Hepatocyte (in vitro differentiated cells): ENCODE measurements at regions not wholly inside any gene's neighbourhood (a gene's known extent, or its start where the extent isn't known, plus 50 kb on each side); places are given as distances from the start of the nearest gene placed in this dataset.

Experiments
- DNase-seq: peaks from one replicate; pipeline ENCODE4 v3.0.0-alpha.2; 2016; ENCODE audit warnings: low spot score
- H2AFZ ChIP-seq: fragments of 200-600 bp; sonication (generic); 2 replicates; pipeline ENCODE4 v1.6.0; 2016; ENCODE audit warnings: antibody characterized with exemption, mild to moderate bottlenecking
- H3K27ac ChIP-seq: fragments of 200-600 bp; sonication (generic); 2 replicates; pipeline ENCODE4 v1.5.1; 2016; ENCODE audit warnings: mild to moderate bottlenecking
- H3K27me3 ChIP-seq: fragments of 200-600 bp; sonication (generic); 2 replicates; pipeline ENCODE4 v1.6.1; 2016
- H3K36me3 ChIP-seq: fragments of 200-600 bp; sonication (generic); replicated peaks from 2 replicates; pipeline ENCODE4 v1.5.1; 2016; ENCODE audit warnings: low read depth; ENCODE audit not compliant: insufficient read depth
- H3K4me1 ChIP-seq: fragments of 200-600 bp; sonication (generic); 2 replicates; pipeline ENCODE4 v1.5.1; 2016; ENCODE audit warnings: mild to moderate bottlenecking, moderate library complexity; ENCODE audit not compliant: insufficient read depth
- H3K4me2 ChIP-seq: fragments of 200-600 bp; sonication (generic); 2 replicates; pipeline ENCODE4 v1.6.0; 2016
- H3K4me3 ChIP-seq: fragments of 200-600 bp; sonication (generic); 2 replicates; pipeline ENCODE4 v1.5.1; 2016; ENCODE audit warnings: mild to moderate bottlenecking
- H3K79me2 ChIP-seq: fragments of 200-600 bp; sonication (generic); 2 replicates; pipeline ENCODE4 v1.6.0; 2017; ENCODE audit warnings: mild to moderate bottlenecking
- H3K9me2 ChIP-seq: fragments of 200-600 bp; sonication (generic); replicated peaks from 2 replicates; pipeline ENCODE4 v1.6.0; 2017; ENCODE audit warnings: mild to moderate bottlenecking; ENCODE audit not compliant: insufficient read depth
- H3K9me3 ChIP-seq: fragments of 200-600 bp; sonication (generic); 2 replicates; pipeline ENCODE4 v1.5.1; 2016; ENCODE audit warnings: low read depth, mild to moderate bottlenecking
- H4K20me1 ChIP-seq: fragments of 200-600 bp; sonication (generic); 2 replicates; pipeline ENCODE4 v1.6.0; 2016; ENCODE audit warnings: mild to moderate bottlenecking; ENCODE audit not compliant: insufficient read depth, poor library complexity, severe bottlenecking
- EZH2 ChIP-seq: fragments of 200-600 bp; sonication (generic); IDR thresholded peaks from 2 replicates; pipeline ENCODE4 v1.6.1; 2016; ENCODE audit warnings: antibody characterized with exemption, mild to moderate bottlenecking, borderline replicate concordance
- EZH2phosphoT487 ChIP-seq: fragments of 200-600 bp; sonication (generic); IDR thresholded peaks from one replicate; pipeline ENCODE4 v1.6.1; 2018; ENCODE audit warnings: antibody characterized with exemption, mild to moderate bottlenecking, low read depth, moderate library complexity; ENCODE audit not compliant: unreplicated experiment, severe bottlenecking
- WGBS: methylation state at CpG from one replicate; pipeline ENCODE4 v1.1.6; 2016; ENCODE audit warnings: low lambda C conversion rate; ENCODE audit errors: missing lambda C conversion rate; 5-methylcytosine and 5-hydroxymethylcytosine counted together
- TF ChIP-seq, protein P1 (sequence below): fragments of 200-600 bp; sonication (generic); IDR thresholded peaks from 2 replicates; pipeline ENCODE4 v1.5.1; 2016; ENCODE audit warnings: antibody characterized with exemption, mild to moderate bottlenecking; ENCODE audit not compliant: poor library complexity

DNA sequence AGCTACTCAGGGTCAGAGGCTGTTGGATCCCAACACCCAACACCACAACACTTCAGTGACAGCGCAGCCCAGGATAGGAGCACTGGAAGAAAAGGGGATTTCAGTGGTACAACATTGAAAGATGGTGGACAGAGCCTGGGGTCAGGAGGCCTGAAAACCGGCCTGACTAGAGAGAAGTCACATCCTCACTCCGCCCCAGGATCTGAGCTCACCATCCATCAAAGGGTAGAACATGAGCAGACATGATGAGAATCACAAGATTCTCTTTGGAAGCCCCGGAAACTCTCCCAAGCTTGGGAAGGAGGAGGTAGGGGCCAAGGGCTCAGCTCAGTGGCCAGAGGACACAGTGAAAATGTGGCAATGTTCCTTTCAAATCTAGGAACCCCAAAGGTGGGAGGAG lies 271.3 kb downstream of the NPHP4 start:
- Histone ChIP-seq H3K27me3 (no peaks in the 10 kb centered on the region), H2AFZ (no peak overlapping the region), H3K79me2 (no peaks in the 10 kb centered on the region), H4K20me1 (no peaks in the 10 kb centered on the region), H3K9me3 (no peaks in the 10 kb centered on the region), H3K27ac (no peak overlapping the region), H3K4me1 (no peaks in the 10 kb centered on the region), H3K36me3 (no peaks in the 10 kb centered on the region), H3K9me2 (no peaks in the 10 kb centered on the region), H3K4me2 (no peak overlapping the region), H3K4me3 (no peak overlapping the region)
- DNase-seq: no peak
- TF ChIP-seq, protein P1, sequence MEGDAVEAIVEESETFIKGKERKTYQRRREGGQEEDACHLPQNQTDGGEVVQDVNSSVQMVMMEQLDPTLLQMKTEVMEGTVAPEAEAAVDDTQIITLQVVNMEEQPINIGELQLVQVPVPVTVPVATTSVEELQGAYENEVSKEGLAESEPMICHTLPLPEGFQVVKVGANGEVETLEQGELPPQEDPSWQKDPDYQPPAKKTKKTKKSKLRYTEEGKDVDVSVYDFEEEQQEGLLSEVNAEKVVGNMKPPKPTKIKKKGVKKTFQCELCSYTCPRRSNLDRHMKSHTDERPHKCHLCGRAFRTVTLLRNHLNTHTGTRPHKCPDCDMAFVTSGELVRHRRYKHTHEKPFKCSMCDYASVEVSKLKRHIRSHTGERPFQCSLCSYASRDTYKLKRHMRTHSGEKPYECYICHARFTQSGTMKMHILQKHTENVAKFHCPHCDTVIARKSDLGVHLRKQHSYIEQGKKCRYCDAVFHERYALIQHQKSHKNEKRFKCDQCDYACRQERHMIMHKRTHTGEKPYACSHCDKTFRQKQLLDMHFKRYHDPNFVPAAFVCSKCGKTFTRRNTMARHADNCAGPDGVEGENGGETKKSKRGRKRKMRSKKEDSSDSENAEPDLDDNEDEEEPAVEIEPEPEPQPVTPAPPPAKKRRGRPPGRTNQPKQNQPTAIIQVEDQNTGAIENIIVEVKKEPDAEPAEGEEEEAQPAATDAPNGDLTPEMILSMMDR: no peak
- TF ChIP-seq EZH2phosphoT487 (no peak), EZH2 (no peak)
- 78% methylated on average over 4 of the region's 4 CpGs for WGBS

DNA sequence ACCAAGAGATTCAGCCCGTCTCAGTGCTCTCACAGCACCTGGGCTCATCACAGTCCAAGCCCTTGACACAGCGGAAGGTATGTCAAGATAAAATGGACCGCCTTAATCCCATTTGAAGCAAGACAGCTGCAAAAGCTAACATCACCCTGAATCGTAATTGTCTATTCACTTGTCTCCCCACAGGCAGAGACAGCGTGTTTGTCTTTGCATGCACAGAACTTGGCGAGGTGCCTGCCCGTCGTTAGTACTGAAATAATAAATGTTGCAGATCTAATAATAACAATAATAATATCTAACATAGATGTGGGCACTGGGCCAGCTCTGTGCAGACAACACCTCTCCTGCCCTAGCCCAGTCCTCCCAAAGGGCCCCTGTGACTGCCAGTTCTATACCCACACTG lies 271.7 kb downstream of the NPHP4 start:
- WGBS: 73% methylated on average over 8 of the region's 8 CpGs
- Histone ChIP-seq H3K79me2 (no peaks in the 10 kb centered on the region), H4K20me1 (no peaks in the 10 kb centered on the region), H3K36me3 (no peaks in the 10 kb centered on the region), H2AFZ (no peak overlapping the region), H3K9me2 (no peaks in the 10 kb centered on the region), H3K27me3 (no peaks in the 10 kb centered on the region), H3K27ac (no peak overlapping the region), H3K4me2 (no peak overlapping the region), H3K4me1 (no peaks in the 10 kb centered on the region), H3K4me3 (no peak overlapping the region), H3K9me3 (no peaks in the 10 kb centered on the region)
- DNase-seq: no peak
- TF ChIP-seq EZH2: no peak
- TF ChIP-seq, protein P1: no peak
- no peak for TF ChIP-seq EZH2phosphoT487

DNA sequence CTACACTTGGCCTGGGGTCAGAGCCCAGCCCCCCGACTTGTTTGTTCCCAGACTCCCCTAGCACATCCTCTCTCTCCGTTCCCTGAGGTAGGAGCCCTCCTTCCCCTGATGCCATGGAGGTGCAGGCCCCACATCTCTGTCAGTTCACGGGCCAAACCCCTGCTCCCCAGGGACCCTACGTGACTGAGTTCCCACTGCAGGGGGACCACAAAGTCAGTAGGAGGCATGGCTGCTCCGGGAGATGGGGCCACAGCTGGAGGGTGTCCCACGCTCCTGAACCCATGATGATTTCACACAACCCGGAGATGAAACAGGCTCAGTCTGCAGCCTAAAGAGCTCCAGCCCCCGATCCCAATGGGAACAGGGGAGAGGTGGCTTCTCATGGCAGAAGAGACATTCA lies 272.2 kb downstream of the NPHP4 start:
- Histone ChIP-seq H3K27ac (no peak overlapping the region), H3K27me3 (no peaks in the 10 kb centered on the region), H4K20me1 (no peaks in the 10 kb centered on the region), H3K9me2 (no peaks in the 10 kb centered on the region), H3K4me3 (no peak overlapping the region), H3K4me2 (no peak overlapping the region), H3K36me3 (no peaks in the 10 kb centered on the region), H3K79me2 (no peaks in the 10 kb centered on the region), H2AFZ (no peak overlapping the region), H3K9me3 (no peaks in the 10 kb centered on the region), H3K4me1 (no peaks in the 10 kb centered on the region)
- DNase-seq: no peak
- TF ChIP-seq, protein P1: no peak
- no peak for TF ChIP-seq EZH2phosphoT487
- TF ChIP-seq EZH2: no peak
- 82% methylated on average over 8 of the region's 8 CpGs for WGBS
